Kidney tubule cell (primary cell): ENCODE measurements at regions not wholly inside any gene's neighbourhood (a gene's known extent, or its start where the extent isn't known, plus 50 kb on each side); places are given as distances from the start of the nearest gene placed in this dataset.

Source experiments
- DNase-seq: peaks from one replicate; pipeline ENCODE4 v3.0.0-alpha.2; 2018; ENCODE audit warnings: low spot score

DNA sequence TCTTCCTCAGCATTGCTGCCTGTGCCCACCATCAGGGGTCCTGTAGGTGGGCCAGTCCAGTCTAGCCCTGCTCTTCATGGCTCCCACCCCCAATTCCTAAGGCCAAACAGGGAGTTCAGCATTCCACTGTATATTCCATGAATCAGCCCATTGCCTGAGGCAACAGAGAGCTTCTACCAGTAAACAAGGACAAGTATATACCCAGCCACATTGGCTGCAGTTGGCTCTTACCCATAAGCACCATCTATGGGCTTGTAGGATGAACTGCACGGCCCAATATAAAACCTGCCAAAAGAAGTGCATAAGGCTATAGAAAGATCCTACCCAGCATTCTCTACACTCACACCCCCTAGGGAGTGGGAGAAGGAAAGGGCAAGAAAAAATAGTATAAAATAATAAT lies 95.1 kb upstream of the SALL3 start:
- DNase-seq = peak; percentile 2

DNA sequence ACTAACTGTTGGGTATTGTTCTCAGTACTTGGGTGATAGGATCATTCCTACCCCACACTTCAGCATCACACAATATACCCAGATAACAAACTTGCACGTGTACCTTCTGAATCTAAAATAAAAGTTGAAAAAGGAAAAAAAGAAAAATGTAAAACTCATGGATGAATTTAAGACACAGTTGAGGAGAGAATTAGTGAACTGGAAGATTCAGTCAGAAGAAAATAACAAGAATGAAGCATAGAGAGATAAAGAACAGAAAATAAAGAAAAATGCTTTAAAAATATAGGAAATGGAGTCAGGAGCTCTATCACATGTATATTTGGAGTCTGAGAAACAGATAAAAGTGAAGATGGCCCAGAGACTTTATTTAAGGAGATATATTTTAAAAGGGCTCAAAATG lies 90.4 kb upstream of the SALL3 start:
- DNase-seq = no peak

DNA sequence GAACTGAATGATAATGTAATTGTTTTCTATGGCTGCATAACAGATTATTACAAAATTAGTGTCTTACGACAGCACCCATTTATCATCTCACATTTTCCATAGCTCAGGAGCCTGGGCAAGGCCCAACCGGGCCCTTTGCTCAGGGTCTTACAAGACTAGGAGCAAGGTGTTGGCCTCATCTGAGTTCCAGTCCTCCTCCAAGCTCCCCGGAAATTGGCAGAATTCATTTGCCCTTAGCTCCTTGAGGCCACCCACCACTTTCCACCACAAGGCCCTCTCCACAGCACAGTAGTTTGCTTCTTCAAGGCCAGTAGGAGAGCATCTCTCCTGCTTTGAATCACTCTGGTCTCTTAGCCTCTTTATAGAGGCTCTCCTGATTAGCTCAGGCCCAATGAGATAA lies 89.2 kb upstream of the SALL3 start:
- DNase-seq = no peak

DNA sequence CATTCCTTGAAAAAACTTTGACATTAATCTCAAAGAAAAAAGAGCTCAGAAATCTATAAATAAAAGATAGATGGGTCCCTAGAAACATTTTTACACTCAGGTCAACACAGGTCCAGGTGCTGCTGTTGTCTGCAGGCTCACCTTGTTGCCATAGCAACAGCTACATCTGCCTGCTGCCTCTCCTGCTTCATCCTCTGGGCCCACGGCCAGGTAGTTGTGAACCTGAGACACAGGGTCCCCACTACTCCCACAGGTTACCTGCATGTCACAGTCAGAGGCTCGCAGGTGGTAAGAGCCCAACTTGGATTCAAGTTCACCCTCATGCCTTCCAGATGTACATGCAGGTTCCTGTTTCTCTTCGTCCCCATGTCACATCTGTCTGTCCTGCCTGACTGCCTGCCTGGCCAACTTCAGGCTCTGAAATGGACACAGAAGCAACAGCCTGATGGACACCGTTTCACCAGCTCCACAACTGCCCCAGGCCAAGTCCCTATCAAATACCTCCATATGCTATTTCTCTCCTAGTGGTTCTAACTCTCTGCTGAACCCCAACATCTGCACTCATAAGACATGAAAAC lies 88.3 kb upstream of the SALL3 start:
- DNase-seq = no peak

DNA sequence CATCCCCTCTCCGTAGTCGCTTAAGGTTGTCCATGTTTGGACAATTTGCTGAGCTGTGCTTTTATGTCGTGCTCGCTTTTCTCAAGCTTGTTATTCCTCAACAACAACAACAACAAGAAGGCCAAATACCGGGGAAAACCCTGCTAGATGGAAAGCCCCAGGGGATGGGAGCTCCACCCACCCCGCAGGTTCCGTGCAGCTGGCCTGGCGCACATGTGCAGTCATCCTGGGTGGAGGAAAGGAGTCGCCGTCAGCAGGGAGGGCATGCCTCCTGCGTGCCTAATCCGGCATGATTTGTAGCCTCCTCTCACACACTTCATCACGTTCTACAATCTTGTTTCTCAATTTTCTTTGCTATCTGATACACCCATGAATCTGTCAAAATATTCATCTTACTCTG lies 87.4 kb upstream of the SALL3 start:
- DNase-seq = no peak

DNA sequence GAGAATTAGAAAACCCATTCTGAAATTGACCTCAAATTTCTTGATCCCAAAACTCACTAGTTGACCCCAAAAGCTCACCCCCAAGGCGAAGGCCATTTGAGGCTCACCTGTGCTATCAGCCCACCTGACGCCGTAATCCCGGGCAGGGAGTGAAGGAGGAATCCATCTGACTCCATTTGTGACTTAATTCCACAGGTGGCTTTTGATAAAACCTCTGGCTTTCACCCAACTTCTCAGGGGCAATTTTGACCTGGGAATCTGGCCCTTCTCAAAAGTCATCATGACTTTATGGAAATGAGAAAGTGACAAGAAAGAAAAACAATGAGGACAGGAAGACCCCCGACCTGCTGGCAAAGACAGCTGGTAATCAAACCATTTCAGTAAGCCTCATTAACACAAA lies 86.9 kb upstream of the SALL3 start:
- no peak for DNase-seq

DNA sequence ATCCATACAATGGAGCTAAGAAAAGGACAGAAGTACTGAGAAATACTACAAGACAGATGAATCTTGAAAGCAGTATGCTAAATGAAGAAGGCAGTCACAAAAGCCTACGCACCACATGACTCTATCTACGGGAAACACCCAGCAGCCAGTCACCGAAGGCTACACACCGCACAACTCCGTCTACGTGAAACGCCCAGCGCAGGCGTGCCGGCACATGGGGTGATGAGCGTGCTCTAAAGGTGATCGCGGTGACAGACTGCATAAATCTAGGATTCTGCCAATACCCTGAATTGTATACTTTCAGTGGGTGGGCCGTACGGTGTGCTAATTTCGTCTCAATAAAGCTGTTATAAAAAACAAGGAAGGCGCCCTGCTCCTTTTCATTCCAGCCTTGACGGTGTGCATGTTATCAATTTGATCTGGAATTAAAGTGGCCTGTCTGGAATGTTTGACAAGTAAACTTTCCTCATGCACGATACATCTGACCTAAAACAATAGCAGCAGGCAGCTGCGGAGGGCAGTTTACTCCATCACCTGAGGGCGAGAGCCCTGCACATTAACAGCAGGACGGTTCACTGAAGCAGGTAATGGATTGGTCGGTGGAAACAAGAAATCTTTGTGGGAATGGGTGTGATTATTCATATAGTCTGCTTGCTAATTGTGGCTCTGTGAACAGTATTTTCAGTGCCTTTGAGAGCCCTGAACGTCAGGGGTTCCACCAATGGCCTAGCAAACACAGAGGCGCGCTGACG lies 86.2 kb upstream of the SALL3 start:
- peak; percentile 1 for DNase-seq

DNA sequence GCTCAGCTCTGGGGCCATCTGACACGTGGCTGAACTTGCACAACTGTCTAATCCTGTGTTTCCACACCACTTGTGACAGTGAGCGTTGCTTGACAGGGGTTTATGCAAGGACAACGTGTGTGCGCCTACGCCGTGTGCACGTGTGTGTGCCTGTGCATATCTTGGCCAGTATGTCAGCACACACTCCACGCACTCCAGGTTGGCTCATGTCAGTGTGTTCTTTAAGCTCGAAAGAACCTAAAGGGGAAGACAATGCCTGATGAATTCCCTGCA lies 85.6 kb upstream of the SALL3 start:
- no peak for DNase-seq

DNA sequence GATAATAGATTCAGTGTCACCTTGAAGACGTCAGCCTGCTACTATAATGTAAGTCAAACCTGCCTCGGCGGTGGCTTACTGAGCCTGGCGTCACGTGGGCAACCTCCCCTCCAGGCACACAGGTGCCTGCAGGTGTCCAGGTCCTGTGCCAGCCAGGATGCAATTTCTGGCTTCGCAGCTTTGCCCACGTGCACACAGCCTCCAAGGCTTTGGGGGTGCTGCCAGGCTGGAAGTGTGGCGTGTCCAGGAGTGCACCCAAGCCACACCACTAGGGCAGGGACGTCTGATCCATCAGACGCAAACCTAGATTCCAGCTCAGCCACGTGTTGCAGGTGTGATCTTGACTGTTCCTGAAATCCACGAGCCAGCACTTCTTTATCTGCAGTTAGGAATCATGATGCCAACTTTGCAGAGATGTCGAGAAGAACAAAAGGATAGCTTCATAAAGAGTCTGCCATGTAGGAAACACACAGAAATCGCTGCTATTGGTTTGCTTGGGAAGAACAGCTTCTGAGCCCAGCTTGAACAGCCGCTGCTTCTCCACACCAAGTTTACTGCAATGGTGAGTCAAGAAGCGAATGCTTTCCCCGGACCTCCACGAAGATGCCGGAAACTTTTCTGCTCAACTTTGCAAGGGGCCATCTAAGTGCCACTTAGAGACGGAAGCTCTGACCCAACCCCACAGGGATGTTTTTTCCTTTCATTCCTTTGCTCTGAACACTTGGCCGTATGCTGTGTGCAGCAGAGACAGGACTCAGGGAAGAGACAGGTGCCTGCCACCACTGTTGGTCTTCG lies 84.2 kb upstream of the SALL3 start:
- DNase-seq = no peak

DNA sequence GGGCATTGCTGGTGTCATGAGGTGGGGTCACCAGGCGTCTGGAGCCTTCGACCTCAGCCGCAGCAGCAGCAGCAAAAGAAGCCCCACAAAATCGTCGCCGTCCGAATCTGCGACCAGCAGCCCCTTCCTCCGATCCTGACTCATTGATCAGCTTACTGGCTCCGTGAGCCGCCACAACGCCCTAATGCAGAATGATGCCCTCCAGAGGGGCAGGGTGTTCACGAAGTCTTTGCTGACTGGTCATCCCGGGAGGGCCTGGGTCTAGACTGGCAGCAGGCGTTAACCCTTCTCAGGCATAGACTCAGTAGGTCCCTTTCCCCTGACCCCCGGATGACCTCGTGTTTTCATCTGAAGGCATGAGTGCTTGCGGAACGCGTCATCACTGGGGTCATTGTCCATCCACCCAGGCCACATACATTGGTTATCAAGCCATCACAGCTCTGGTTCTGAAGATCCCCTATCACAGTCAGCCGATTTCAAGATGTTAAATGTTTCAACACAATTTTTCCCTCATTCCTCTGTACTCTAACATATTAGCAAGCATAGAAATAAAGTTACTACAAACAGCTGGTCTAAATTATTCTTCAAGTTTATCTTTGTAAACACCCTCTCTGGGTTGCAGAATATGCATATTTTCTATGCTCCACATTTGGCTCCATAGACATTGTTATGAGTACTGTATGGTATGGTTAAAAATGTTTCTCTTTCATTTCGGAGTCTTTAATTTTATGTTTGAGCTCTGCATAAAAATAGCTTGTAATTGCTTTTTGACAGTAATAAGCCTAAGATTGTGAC lies 83.3 kb upstream of the SALL3 start:
- no peak for DNase-seq

DNA sequence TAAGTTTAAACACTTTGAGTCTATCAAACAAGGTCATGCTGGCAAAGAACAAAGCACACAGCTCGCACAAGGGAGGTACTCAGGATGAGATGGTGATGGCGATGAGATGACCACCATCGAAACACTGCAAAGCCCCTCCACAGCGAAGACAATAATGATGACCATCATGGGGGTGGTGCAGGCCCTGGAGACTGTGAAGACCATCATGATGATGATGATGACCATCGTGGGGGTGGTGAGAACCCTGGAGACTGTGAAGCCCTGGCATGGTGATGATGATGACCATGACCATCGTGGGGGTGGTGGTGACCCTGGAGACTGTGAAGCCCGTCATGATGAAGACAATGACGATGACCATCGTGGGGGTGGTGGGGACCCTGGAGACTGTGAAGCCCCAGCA lies 81.6 kb upstream of the SALL3 start:
- DNase-seq = no peak

DNA sequence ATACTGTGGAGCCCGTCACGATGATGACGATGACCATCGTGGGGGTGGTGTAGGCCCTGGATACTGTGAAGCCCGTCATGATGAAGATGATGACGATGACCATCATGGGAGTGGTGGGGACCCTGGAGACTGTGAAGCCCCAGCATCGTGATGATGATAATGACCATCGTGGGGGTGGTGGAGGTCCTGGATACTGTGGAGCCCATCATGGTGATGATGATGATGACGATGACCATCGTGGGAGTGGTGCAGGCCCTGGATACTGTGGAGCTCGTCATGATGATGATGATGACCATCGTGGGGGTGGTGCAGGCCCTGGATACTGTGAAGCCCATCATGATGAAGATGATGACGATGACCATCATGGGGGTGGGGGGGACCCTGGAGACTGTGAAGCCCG lies 81.0 kb upstream of the SALL3 start:
- no peak for DNase-seq

DNA sequence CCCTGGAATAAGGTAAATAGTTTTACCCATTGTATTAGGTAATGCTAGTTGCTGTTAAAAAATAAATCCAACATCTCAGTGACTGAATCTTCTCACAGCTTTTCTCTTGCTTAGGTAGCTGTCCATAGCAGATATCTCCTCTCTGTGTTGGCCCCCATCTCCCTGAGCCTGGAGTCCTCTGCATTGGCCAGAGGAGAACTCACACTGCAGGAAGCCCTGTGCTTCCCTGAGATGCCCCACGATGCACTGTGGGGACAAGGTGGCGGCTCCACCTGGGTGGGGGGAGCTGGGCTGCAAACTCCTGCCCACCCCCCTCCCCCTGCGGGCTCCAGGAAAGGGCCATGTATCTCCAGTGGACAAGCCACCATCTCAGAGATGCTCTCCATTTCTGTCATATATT lies 80.4 kb upstream of the SALL3 start:
- no peak for DNase-seq

DNA sequence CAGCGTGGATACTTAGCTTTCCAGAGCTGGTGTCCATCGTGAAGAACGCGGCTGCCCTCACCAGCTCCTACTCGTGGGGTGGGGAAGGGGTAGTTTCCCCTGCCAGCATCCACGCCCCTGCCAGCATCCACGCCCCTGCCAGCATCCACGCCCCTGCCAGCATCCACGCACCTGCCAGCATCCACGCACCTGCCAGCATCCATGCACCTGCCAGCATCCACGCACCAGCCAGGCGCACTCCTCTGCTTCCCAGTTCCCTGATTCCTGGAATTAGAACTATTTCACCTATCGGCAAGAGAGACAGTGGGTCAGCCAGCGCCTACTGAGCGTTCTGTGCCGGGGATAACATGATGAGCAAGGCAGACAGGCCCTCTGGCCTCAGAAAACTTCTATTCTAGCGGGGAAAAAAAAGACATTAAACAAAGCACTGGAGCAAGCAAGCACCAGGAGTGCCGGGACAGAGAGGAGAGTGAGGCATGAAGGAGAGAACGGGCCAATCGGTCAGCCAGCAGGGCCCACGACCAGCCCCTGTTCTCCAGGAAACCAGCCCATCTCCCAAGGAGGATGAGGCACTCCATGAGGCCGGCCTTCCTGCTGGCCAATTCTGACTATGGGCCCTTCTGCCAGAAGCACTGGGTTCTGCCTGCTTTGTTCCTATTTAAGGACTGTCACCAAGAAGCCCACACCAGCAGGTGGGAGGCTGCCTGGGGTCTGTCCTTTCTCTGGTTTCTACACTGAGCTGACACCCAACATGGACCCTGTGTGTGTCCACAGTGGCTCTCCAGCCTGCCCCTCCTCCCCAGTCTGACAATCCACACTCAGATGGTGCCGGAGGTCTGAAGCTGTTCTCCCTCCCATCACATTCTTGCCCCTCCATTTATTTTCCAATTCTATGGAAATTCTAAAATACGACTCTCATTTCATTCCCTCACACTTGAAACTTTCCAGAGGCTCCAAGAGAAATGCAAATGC lies 78.4 kb upstream of the SALL3 start:
- DNase-seq = no peak

DNA sequence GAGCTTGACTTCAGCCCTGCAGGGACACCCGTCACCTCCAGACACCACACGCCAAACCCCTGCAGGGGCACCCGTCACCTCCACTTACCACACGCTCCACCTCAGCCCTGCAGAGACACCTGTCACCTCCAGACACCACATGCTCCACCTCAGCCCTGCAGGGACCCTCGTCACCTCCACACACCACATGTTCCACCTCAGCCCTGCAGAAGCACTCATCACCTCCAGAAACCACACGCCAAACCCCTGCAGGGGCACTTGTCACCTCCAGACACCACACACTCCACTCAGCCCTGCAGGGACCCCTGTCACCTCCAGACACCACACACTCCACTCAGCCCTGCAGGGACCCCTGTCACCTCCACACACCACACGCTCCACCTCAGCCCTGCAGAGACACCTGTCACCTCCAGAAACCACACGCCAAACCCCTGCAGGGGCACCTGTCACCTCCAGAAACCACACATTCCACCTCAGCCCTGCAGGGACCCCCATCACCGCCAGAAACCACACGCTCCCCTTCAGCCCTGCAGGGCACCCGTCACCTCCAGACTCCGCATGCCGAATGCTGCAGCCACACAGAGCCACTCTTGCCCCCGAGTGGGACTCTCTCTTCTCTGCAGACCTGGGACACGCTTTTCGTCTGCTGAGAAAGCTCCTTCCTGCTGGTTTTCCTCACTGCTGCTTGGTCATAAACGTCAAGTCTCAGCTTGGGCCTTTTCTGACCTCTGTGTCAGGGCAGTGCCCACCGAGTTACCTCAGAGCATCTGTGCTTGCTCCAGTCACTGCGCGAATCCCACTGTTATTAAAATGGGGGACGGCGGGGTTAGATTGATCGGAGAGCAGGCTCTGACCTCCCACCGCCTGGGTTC lies 77.5 kb upstream of the SALL3 start:
- no peak for DNase-seq

DNA sequence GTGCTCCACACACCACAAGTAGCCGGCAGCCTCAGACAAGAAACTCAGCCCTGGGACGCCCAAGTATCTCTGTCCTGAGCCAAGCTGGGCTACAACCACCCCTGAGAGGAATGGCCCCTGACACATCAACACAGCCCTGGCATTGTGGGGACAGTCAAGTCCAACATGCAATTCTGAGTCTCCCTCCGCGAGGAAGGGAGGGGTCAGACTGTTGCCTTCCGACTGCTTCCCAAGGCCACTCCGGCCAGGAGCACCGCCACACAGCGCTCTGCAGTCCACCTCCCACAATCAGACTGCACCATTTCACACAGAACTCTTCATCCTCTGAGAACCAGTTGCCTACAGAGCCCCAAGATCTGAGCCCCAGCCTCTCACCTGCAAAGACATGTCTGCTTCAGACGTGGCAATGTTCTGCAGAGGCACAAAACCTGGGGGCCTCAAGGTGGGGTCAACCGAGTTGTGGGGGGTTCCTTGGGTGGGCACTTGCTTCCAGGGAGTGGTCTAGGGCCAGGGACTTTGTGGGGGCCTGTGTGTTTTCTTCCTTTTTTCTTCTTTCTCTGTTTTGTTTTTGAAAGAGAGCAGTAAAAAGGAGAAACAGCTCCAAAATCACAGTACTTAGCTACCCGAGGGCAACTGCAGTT lies 76.7 kb upstream of the SALL3 start:
- DNase-seq = no peak

DNA sequence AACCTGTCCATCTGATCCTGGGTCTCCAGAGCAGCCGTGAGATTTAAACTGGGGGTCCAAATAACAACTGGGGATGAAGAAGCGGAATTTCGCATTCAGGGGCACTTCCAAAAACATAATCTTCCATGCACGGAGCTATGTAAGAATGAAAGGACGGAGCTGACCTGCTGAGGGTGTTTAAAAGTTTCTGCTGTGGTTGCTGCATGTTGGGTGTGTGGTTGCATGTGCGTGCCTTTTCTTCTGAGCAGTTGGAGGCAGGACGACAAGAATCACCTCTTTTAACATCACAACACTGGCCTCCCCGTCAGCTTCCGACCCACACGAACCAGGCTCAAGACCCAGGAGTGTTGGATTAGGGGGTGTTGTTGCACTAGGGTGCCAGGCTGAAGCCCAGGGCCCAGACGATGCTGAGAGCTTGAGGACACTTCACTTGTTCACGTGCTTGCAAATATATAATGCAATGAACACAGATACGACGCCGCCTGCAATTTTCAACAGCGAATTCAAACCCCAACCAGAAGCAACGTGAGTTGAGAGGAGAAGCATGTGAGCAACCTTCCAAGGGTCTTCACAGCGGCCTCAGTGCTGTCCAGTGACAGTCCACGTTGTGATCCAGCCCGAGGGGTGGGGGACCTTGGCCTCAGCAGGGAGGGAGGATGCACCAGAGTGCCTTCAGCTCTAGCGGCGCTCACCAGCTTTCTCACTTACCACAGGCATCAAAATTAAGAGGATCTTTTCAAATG lies 76.0 kb upstream of the SALL3 start:
- DNase-seq = no peak

DNA sequence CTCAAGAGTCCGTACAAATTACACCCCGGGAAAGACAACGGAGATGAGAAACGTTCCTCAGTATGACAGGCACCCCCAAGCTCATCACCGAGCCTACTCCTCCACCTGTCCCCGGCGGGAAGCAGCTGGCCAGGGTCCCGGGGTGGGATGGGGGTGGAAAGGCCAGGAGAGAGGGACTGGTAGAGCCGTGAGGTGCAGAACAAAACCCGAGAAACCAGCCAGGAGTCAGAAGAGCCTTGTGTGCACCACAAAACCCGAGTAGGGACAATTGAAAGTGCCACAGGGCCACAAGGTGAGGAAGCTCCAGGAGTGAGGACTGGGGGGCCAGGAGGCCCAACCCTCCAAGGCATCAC lies 75.5 kb upstream of the SALL3 start:
- DNase-seq = no peak

DNA sequence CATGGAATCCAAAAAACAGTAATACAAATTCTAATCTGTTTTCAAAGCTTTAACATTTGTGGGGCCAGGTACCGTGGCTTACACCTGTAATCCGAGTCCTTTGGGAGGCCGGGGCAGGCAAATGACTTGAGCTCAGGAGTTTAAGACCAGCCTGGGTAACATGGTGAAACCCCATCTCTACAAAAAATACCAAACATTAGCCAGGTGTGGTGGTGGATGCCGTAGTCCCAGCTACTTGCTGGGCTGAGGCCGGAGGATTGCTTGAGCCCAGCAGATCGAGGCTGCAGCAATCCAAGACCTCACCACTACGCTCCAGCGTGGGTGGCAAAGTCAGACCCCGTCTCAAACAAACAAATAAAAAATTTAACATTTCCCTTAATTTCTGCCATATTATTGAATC lies 74.3 kb upstream of the SALL3 start:
- no peak for DNase-seq

DNA sequence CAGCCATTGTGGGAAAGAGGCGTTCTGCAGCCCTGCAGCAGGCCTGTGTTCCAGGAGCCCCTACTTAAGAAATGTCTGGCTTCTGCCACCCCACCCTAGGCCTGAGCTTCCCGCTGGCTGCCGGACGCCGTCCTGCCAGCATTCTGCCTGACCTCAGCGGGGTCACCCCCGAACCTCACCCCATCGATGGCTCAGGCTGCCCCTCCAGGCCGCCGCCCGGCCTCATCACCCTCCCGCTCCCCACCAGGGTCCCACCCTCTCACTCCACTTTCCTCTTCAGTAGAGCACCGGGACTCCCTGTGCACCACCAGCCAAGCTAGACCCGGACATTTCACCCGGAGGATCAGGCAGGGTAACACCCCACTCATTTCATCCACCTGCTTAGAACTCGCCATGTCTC lies 73.6 kb upstream of the SALL3 start:
- no peak for DNase-seq
